ENCODE measurements at regions not wholly inside any gene's neighbourhood (a gene's known extent, or its start where the extent isn't known, plus 50 kb on each side); places are given as distances from the start of the nearest gene placed in this dataset.
A peak's percentile ranks its signal among the peaks of the same experiment; 100 is the strongest.

DNA sequence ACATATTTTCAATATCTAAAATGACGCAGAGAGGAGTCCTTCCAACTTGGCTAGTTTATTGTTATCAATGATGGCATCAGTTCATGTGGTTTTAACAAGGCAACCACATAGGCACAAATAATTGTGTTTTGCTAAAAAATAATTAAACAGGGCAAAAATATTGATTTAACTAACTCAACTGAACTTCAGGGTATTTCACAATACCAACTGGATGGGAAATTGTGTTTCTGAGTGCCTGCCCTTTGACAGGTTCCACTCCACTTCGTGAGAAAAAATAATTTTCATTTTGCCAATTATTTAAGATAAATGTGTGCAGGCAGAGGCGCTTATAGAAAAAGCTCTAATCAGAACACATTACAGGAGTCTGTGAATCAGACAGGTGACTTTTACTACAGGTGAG, 689.3 kb upstream of the CCDC54 start:
- Histone ChIP-seq H3K27me3 (ENCODE audit: control insufficient read depth in 4 of 4, insufficient read depth in 4 of 4, low read length in 3 of 4) (no peaks in the 10 kb centered on the region), H3K27ac (ENCODE audit: low read depth in 1 of 2, low read length in 2 of 2) (no peak overlapping the region), H3K36me3 (ENCODE audit: control insufficient read depth in 4 of 4, insufficient read depth in 3 of 4, low read depth in 1 of 4, low read length in 3 of 4) (no peaks in the 10 kb centered on the region), H3K9me3 (ENCODE audit: control insufficient read depth in 4 of 4, low read length in 3 of 4) (no peaks in the 10 kb centered on the region), H3K4me3 (ENCODE audit: low read depth in 1 of 3, low read length in 3 of 3) (no peak overlapping the region), H3K4me1 (ENCODE audit: control insufficient read depth in 4 of 4, insufficient read depth in 4 of 4, low read length in 3 of 4) (no peaks in the 10 kb centered on the region), H3K9ac (ENCODE audit: low read depth in 1 of 2, low read length in 2 of 2) (no peak overlapping the region)
- DNase-seq (ENCODE audit: low spot score): no peak
- TF ChIP-seq RAD21 (IDR thresholded peaks at IDR 0.05) (no peak), RXRA (IDR thresholded peaks at IDR 0.05) (no peak), FOXA1 (IDR thresholded peaks at IDR 0.05) (no peak), EGR1 (IDR thresholded peaks at IDR 0.05; ENCODE audit: low read depth in 2 of 2) (no peak), GABPA (IDR thresholded peaks at IDR 0.05 in 1 of 2, conservative IDR thresholded peaks at IDR 0.05 in 1 of 2) (no peak), TAF1 (conservative IDR thresholded peaks at IDR 0.05) (no peak), HNF4G (IDR thresholded peaks at IDR 0.05) (no peak), SP1 (IDR thresholded peaks at IDR 0.05) (no peak)
- TF ChIP-seq, protein P1, sequence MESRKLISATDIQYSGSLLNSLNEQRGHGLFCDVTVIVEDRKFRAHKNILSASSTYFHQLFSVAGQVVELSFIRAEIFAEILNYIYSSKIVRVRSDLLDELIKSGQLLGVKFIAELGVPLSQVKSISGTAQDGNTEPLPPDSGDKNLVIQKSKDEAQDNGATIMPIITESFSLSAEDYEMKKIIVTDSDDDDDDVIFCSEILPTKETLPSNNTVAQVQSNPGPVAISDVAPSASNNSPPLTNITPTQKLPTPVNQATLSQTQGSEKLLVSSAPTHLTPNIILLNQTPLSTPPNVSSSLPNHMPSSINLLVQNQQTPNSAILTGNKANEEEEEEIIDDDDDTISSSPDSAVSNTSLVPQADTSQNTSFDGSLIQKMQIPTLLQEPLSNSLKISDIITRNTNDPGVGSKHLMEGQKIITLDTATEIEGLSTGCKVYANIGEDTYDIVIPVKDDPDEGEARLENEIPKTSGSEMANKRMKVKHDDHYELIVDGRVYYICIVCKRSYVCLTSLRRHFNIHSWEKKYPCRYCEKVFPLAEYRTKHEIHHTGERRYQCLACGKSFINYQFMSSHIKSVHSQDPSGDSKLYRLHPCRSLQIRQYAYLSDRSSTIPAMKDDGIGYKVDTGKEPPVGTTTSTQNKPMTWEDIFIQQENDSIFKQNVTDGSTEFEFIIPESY (IDR thresholded peaks at IDR 0.05): no peak
- TF ChIP-seq, protein P2, sequence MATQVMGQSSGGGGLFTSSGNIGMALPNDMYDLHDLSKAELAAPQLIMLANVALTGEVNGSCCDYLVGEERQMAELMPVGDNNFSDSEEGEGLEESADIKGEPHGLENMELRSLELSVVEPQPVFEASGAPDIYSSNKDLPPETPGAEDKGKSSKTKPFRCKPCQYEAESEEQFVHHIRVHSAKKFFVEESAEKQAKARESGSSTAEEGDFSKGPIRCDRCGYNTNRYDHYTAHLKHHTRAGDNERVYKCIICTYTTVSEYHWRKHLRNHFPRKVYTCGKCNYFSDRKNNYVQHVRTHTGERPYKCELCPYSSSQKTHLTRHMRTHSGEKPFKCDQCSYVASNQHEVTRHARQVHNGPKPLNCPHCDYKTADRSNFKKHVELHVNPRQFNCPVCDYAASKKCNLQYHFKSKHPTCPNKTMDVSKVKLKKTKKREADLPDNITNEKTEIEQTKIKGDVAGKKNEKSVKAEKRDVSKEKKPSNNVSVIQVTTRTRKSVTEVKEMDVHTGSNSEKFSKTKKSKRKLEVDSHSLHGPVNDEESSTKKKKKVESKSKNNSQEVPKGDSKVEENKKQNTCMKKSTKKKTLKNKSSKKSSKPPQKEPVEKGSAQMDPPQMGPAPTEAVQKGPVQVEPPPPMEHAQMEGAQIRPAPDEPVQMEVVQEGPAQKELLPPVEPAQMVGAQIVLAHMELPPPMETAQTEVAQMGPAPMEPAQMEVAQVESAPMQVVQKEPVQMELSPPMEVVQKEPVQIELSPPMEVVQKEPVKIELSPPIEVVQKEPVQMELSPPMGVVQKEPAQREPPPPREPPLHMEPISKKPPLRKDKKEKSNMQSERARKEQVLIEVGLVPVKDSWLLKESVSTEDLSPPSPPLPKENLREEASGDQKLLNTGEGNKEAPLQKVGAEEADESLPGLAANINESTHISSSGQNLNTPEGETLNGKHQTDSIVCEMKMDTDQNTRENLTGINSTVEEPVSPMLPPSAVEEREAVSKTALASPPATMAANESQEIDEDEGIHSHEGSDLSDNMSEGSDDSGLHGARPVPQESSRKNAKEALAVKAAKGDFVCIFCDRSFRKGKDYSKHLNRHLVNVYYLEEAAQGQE (IDR thresholded peaks at IDR 0.05): no peak
- TF ChIP-seq, protein P3, sequence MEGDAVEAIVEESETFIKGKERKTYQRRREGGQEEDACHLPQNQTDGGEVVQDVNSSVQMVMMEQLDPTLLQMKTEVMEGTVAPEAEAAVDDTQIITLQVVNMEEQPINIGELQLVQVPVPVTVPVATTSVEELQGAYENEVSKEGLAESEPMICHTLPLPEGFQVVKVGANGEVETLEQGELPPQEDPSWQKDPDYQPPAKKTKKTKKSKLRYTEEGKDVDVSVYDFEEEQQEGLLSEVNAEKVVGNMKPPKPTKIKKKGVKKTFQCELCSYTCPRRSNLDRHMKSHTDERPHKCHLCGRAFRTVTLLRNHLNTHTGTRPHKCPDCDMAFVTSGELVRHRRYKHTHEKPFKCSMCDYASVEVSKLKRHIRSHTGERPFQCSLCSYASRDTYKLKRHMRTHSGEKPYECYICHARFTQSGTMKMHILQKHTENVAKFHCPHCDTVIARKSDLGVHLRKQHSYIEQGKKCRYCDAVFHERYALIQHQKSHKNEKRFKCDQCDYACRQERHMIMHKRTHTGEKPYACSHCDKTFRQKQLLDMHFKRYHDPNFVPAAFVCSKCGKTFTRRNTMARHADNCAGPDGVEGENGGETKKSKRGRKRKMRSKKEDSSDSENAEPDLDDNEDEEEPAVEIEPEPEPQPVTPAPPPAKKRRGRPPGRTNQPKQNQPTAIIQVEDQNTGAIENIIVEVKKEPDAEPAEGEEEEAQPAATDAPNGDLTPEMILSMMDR (IDR thresholded peaks at IDR 0.05; ENCODE audit: low read depth, low read length, missing input control): no peak
- WGBS: 73% methylated on average over 3 of the region's 3 CpGs

DNA sequence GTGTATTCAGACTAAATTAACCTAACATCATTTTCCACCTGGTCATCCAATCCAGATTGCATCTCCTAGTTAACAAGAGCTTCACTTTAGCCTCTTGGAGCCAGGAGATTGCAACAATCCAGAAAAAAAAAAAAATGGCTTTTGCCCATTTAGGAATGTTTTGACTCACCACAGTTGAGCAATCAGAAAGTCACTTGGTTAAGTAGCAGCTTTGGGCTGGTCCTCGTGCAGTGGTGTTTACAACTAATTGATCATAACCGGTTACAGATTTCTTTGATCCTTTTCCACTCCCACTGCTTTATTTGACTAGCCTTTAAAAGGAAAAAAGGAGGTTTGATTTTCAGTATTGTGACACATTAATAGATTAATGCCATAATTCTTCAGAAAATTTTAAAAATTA, 688.8 kb upstream of the CCDC54 start:
- Histone ChIP-seq H3K9me3 (ENCODE audit: control insufficient read depth in 4 of 4, low read length in 3 of 4) (no peaks in the 10 kb centered on the region), H3K9ac (ENCODE audit: low read depth in 1 of 2, low read length in 2 of 2) (no peak overlapping the region), H3K27me3 (ENCODE audit: control insufficient read depth in 4 of 4, insufficient read depth in 4 of 4, low read length in 3 of 4) (no peaks in the 10 kb centered on the region), H3K4me1 (ENCODE audit: control insufficient read depth in 4 of 4, insufficient read depth in 4 of 4, low read length in 3 of 4) (no peaks in the 10 kb centered on the region), H3K27ac (ENCODE audit: low read depth in 1 of 2, low read length in 2 of 2) (no peak overlapping the region), H3K4me3 (ENCODE audit: low read depth in 1 of 3, low read length in 3 of 3) (no peak overlapping the region), H3K36me3 (ENCODE audit: control insufficient read depth in 4 of 4, insufficient read depth in 3 of 4, low read depth in 1 of 4, low read length in 3 of 4) (no peaks in the 10 kb centered on the region)
- TF ChIP-seq YY1 (IDR thresholded peaks at IDR 0.05) (no peak), GABPA (IDR thresholded peaks at IDR 0.05 in 1 of 2, conservative IDR thresholded peaks at IDR 0.05 in 1 of 2) (no peak), RAD21 (IDR thresholded peaks at IDR 0.05) (no peak), NR2F2 (IDR thresholded peaks at IDR 0.05) (no peak), HNF4G (IDR thresholded peaks at IDR 0.05) (no peak), HNF4A (conservative IDR thresholded peaks at IDR 0.05) (peak in 1 of 2 donors; percentile 9), JUND (IDR thresholded peaks at IDR 0.05) (no peak)
- TF ChIP-seq, protein P3 (IDR thresholded peaks at IDR 0.05; ENCODE audit: low read depth, low read length, missing input control): no peak
- TF ChIP-seq, protein P4, sequence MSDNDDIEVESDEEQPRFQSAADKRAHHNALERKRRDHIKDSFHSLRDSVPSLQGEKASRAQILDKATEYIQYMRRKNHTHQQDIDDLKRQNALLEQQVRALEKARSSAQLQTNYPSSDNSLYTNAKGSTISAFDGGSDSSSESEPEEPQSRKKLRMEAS (IDR thresholded peaks at IDR 0.05): no peak
- no peak for DNase-seq (ENCODE audit: low spot score)
- 26% methylated on average over 2 of the region's 2 CpGs for WGBS

Data from liver (tissue), 8 donors.